Body of pancreas (tissue), 4 donors: ENCODE measurements at regions not wholly inside any gene's neighbourhood (a gene's known extent, or its start where the extent isn't known, plus 50 kb on each side); places are given as distances from the start of the nearest gene placed in this dataset.

ENCODE experiments used
- POLR2A ChIP-seq, 3 donors: fragments of 450-650 bp; IDR thresholded peaks; one replicate each; pipeline ENCODE4 v1.6.1; 2016; ENCODE audit warnings: antibody characterized with exemption in 3 of 3, mild to moderate bottlenecking in 2 of 3
- TF ChIP-seq, protein P1 (sequence below), 7 experiments: fragments of 450-650 bp in 4 of 7; fragments of 200-600 bp in 3 of 7; sonication (generic) in 3 of 7; IDR thresholded peaks; one replicate each; pipeline ENCODE4 v1.5.1; 2016 to 2019; ENCODE audit warnings: antibody characterized with exemption in 7 of 7

DNA sequence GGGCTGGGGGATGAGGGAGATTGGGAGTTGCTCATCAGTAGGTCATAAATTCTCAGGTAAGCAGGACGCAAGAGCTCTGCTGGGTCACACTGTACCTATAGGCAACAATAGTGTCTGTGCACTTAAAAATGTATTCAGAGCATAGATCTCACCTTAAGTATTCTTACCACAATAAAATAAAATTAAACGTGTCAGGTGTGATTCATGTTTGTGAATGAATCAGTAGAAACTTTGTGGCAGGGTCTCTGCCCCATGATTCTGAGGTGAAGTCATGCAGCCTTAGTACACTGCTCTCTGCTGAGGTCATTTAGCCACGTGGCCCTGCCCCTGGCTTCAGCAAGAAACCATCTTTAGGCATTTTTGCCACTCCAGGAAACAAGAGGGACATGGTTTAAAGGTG lies 253.8 kb downstream of the FBXO15 start:
- TF ChIP-seq, protein P1, sequence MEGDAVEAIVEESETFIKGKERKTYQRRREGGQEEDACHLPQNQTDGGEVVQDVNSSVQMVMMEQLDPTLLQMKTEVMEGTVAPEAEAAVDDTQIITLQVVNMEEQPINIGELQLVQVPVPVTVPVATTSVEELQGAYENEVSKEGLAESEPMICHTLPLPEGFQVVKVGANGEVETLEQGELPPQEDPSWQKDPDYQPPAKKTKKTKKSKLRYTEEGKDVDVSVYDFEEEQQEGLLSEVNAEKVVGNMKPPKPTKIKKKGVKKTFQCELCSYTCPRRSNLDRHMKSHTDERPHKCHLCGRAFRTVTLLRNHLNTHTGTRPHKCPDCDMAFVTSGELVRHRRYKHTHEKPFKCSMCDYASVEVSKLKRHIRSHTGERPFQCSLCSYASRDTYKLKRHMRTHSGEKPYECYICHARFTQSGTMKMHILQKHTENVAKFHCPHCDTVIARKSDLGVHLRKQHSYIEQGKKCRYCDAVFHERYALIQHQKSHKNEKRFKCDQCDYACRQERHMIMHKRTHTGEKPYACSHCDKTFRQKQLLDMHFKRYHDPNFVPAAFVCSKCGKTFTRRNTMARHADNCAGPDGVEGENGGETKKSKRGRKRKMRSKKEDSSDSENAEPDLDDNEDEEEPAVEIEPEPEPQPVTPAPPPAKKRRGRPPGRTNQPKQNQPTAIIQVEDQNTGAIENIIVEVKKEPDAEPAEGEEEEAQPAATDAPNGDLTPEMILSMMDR (IDR thresholded peaks at IDR 0.05), result no peak
- TF ChIP-seq POLR2A (IDR thresholded peaks at IDR 0.05), result no peak
